GM12891 (cell line): ENCODE measurements at regions not wholly inside any gene's neighbourhood (a gene's known extent, or its start where the extent isn't known, plus 50 kb on each side); places are given as distances from the start of the nearest gene placed in this dataset.

Experiments
- POLR2A ChIP-seq: IDR thresholded peaks from 2 replicates; pipeline ENCODE4 v1.6.1; 2011; ENCODE audit warnings: low read depth, low read length, control low read depth
- POLR2AphosphoS5 ChIP-seq: IDR thresholded peaks from 2 replicates; pipeline ENCODE4 v1.6.1; 2011; ENCODE audit warnings: low read depth, low read length, control low read depth
- TAF1 ChIP-seq: IDR thresholded peaks from 2 replicates; pipeline ENCODE4 v1.6.1; 2011; ENCODE audit warnings: low read depth, low read length, control low read depth

DNA sequence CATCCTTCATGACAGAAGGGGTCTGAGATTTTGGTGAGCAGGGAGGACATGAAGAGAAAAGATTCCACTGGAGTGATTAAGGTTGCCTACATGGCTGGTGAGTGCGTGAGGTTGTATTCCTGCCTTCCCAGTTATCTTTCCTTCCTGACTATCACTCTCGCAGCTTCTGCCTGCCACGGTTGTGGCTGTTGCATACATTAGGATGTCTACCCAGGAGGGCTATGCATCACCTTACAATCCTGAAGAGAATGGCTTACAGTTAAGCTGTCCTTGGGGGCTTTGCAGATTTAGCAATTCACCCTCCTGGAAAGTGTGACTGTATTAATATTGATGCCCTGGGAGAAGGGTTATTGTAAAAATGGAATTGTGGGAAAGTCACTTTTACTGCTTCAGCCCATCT, 571.0 kb downstream of the TSN start:
- TF ChIP-seq POLR2AphosphoS5 (no peak), TAF1 (no peak), POLR2A (no peak)
